ENCODE measurements at regions not wholly inside any gene's neighbourhood (a gene's known extent, or its start where the extent isn't known, plus 50 kb on each side); places are given as distances from the start of the nearest gene placed in this dataset.

DNA sequence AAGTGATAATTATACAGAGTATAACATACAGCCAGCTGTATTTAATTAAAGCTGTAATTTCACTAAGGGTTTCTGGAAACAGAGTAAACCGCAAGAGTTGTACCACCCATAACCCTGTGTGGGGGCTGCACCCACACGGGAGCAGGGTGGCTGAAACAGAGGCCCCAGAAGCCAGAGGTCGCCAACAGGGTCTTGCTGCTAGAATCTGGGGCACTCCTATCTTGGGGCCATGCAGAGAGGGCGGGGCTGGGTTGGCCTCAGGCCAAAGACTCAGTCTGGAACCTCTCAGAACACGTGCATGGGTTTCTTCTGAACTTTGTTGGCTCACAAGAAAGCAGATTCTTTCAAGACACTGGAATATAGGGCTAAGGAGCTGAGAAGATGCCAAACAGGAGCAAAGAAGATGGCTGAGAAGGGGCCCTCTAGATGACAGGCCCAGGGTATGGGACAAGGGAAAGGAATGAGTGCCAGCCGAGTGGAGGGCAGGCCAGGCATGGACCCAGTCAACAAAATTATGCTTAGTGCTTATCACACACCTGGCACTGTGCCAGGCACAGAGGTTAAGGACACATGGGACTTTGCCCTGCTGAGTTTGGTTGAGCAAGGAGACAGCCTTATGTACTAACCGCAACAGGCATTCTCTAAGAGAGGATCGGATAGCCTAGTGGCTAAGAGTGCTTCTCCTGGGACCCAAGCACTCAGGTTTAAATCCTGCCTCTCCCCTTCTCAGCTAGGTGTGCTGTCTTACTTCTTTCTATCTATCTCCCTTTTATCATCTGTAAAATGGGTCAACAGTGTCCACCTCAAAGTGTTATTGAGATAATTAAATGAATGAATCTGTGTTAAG lies 96.6 kb upstream of the FOXP4 start:
- Mint-ChIP-seq H3K9me3 (ENCODE audit: unreplicated experiment) (no peaks in the 10 kb centered on the region), H3K27ac (ENCODE audit: unreplicated experiment) (peak overlapping the region; percentile 28), H3K4me3 (ENCODE audit: unreplicated experiment) (no peak overlapping the region), H3K4me1 (ENCODE audit: low read depth, unreplicated experiment) (no peaks in the 10 kb centered on the region), H3K36me3 (ENCODE audit: low read depth, unreplicated experiment) (no peaks in the 10 kb centered on the region), H3K27me3 (ENCODE audit: low read depth, unreplicated experiment) (peaks cover 29% of the 10 kb centered on the region)
- Histone ChIP-seq H3K9ac (ENCODE audit: low read length) (no peak overlapping the region), H3K4me3 (ENCODE audit: insufficient read depth, low read depth, low read length) (no peak overlapping the region), H3K27ac (ENCODE audit: low read depth, low read length) (no peak overlapping the region), H2AFZ (ENCODE audit: low read depth, low read length) (no peak overlapping the region), H3K36me3 (ENCODE audit: insufficient read depth, low read length) (no peaks in the 10 kb centered on the region), H4K20me1 (ENCODE audit: insufficient read depth, low read length) (no peaks in the 10 kb centered on the region), H3K4me2 (ENCODE audit: low read length) (no peak overlapping the region), H3K79me2 (ENCODE audit: insufficient read depth, low read length) (no peaks in the 10 kb centered on the region), H3K4me1 (ENCODE audit: insufficient read depth, low read length) (no peaks in the 10 kb centered on the region), H3K9me3 (ENCODE audit: insufficient read depth, low read depth, low read length) (peaks cover 3% of the 10 kb centered on the region), H3K27me3 (ENCODE audit: insufficient read depth, low read length) (peaks cover 6% of the 10 kb centered on the region)
- FAIRE-seq: no peak
- TF ChIP-seq, protein P1, sequence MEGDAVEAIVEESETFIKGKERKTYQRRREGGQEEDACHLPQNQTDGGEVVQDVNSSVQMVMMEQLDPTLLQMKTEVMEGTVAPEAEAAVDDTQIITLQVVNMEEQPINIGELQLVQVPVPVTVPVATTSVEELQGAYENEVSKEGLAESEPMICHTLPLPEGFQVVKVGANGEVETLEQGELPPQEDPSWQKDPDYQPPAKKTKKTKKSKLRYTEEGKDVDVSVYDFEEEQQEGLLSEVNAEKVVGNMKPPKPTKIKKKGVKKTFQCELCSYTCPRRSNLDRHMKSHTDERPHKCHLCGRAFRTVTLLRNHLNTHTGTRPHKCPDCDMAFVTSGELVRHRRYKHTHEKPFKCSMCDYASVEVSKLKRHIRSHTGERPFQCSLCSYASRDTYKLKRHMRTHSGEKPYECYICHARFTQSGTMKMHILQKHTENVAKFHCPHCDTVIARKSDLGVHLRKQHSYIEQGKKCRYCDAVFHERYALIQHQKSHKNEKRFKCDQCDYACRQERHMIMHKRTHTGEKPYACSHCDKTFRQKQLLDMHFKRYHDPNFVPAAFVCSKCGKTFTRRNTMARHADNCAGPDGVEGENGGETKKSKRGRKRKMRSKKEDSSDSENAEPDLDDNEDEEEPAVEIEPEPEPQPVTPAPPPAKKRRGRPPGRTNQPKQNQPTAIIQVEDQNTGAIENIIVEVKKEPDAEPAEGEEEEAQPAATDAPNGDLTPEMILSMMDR (IDR thresholded peaks at IDR 0.05; ENCODE audit: insufficient read depth, low read depth, low read length): no peak
- TF ChIP-seq EZH2 (IDR thresholded peaks at IDR 0.05; ENCODE audit: insufficient read depth, low read length): no peak
- no peak for DNase-seq (ENCODE audit: low read depth)

DNA sequence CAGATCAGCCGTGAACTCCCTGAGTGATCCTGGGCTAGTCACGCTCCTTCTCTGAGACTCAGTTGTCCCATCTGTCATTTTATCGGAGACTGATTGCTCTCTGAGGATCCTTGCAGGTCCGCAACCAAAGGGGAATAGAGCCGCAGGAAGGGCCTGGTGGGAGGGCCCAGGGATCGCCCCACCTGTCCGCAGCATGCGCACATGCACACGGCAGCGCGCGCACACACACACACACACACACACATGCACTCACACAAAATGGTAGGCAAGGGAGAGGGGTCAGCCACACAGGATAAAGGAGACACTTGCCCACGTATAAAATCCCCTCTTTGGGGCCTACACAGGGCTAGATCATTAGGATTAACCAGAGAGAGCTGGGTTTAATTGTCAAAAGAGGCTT lies 95.6 kb upstream of the FOXP4 start:
- no peaks in the 10 kb centered on the region for H3K9me3 Mint-ChIP-seq (ENCODE audit: unreplicated experiment)
- H3K4me1 ChIP-seq (ENCODE audit: insufficient read depth, low read length): no peaks in the 10 kb centered on the region
- no peak overlapping the region for H3K27ac ChIP-seq (ENCODE audit: low read depth, low read length)
- H3K4me3 Mint-ChIP-seq (ENCODE audit: unreplicated experiment): no peak overlapping the region
- H3K4me2 ChIP-seq (ENCODE audit: low read length): no peak overlapping the region
- TF ChIP-seq, protein P1 (IDR thresholded peaks at IDR 0.05; ENCODE audit: insufficient read depth, low read depth, low read length): no peak
- no peak for TF ChIP-seq EZH2 (IDR thresholded peaks at IDR 0.05; ENCODE audit: insufficient read depth, low read length)
- no peak overlapping the region for H2AFZ ChIP-seq (ENCODE audit: low read depth, low read length)
- DNase-seq (ENCODE audit: low read depth) (no peak), FAIRE-seq (no peak)
- no peak overlapping the region for H3K9ac ChIP-seq (ENCODE audit: low read length)
- no peak overlapping the region for H3K4me3 ChIP-seq (ENCODE audit: insufficient read depth, low read depth, low read length)
- H3K27ac Mint-ChIP-seq (ENCODE audit: unreplicated experiment): peak overlapping the region; percentile 64
- H3K27me3 ChIP-seq (ENCODE audit: insufficient read depth, low read length): peaks cover 14% of the 10 kb centered on the region
- peaks cover 3% of the 10 kb centered on the region for H3K9me3 ChIP-seq (ENCODE audit: insufficient read depth, low read depth, low read length)
- no peaks in the 10 kb centered on the region for H3K79me2 ChIP-seq (ENCODE audit: insufficient read depth, low read length)
- H3K36me3 ChIP-seq (ENCODE audit: insufficient read depth, low read length): no peaks in the 10 kb centered on the region
- H3K4me1 Mint-ChIP-seq (ENCODE audit: low read depth, unreplicated experiment): peaks cover 2% of the 10 kb centered on the region
- no peaks in the 10 kb centered on the region for H3K36me3 Mint-ChIP-seq (ENCODE audit: low read depth, unreplicated experiment)
- H3K27me3 Mint-ChIP-seq (ENCODE audit: low read depth, unreplicated experiment): peaks cover 25% of the 10 kb centered on the region
- H4K20me1 ChIP-seq (ENCODE audit: insufficient read depth, low read length): no peaks in the 10 kb centered on the region

DNA sequence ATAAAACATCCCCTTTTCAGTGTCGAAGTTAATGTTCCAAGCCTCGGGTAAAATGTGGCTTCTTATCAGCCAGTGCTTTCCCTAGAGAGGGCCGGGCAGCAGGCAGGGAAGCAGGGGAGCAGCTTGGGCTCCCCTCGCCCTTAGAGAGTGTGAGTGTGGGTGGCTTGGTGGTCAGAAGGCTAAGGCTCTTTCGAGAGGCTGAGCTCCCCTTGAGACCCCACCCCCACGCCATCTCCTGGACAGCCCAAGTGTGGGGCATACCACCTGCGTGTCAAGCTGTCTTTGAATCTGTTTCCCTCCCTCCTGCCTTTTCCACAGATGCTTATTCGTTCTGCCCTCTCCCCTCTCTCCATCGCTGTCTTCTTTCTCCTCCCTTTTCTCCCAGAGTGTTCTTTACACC lies 95.1 kb upstream of the FOXP4 start:
- H3K9me3 ChIP-seq (ENCODE audit: insufficient read depth, low read depth, low read length): peaks cover 3% of the 10 kb centered on the region
- H2AFZ ChIP-seq (ENCODE audit: low read depth, low read length): no peak overlapping the region
- FAIRE-seq (no peak), DNase-seq (ENCODE audit: low read depth) (no peak)
- Mint-ChIP-seq H3K4me3 (ENCODE audit: unreplicated experiment) (no peak overlapping the region), H3K27me3 (ENCODE audit: low read depth, unreplicated experiment) (peaks cover 26% of the 10 kb centered on the region), H3K36me3 (ENCODE audit: low read depth, unreplicated experiment) (no peaks in the 10 kb centered on the region), H3K4me1 (ENCODE audit: low read depth, unreplicated experiment) (peaks cover 6% of the 10 kb centered on the region), H3K9me3 (ENCODE audit: unreplicated experiment) (no peaks in the 10 kb centered on the region), H3K27ac (ENCODE audit: unreplicated experiment) (no peak overlapping the region)
- peak overlapping the region; percentile 19 for H3K4me2 ChIP-seq (ENCODE audit: low read length)
- H3K27me3 ChIP-seq (ENCODE audit: insufficient read depth, low read length): peaks cover 17% of the 10 kb centered on the region
- TF ChIP-seq, protein P1 (IDR thresholded peaks at IDR 0.05; ENCODE audit: insufficient read depth, low read depth, low read length): no peak
- TF ChIP-seq EZH2 (IDR thresholded peaks at IDR 0.05; ENCODE audit: insufficient read depth, low read length): no peak
- no peak overlapping the region for H3K9ac ChIP-seq (ENCODE audit: low read length)
- H3K4me3 ChIP-seq (ENCODE audit: insufficient read depth, low read depth, low read length): no peak overlapping the region
- H3K79me2 ChIP-seq (ENCODE audit: insufficient read depth, low read length): no peaks in the 10 kb centered on the region
- H4K20me1 ChIP-seq (ENCODE audit: insufficient read depth, low read length): no peaks in the 10 kb centered on the region
- no peak overlapping the region for H3K27ac ChIP-seq (ENCODE audit: low read depth, low read length)
- no peaks in the 10 kb centered on the region for H3K4me1 ChIP-seq (ENCODE audit: insufficient read depth, low read length)
- H3K36me3 ChIP-seq (ENCODE audit: insufficient read depth, low read length): no peaks in the 10 kb centered on the region

Measured in astrocyte (in vitro differentiated cells and primary cell).